Gastrocnemius medialis (tissue), 4 donors: ENCODE measurements at regions not wholly inside any gene's neighbourhood (a gene's known extent, or its start where the extent isn't known, plus 50 kb on each side); places are given as distances from the start of the nearest gene placed in this dataset.

Source experiments
- POLR2A ChIP-seq, 2 donors: fragments of 450-650 bp; IDR thresholded peaks; one replicate each; pipeline ENCODE4 v1.6.1; 2017; ENCODE audit warnings: antibody characterized with exemption in 2 of 2, mild to moderate bottlenecking in 2 of 2, moderate library complexity in 2 of 2
- TF ChIP-seq, protein P1 (sequence below), 5 experiments: fragments of 450-650 bp in 3 of 5; fragments of 200-600 bp in 2 of 5; sonication (generic) in 2 of 5; IDR thresholded peaks in 4 of 5; conservative IDR thresholded peaks in 1 of 5; 1 replicate in 4 of 5; 2 replicates in 1 of 5; pipeline ENCODE4 v1.5.1; 2016 to 2019; ENCODE audit warnings: antibody characterized with exemption in 5 of 5, mild to moderate bottlenecking in 3 of 5, moderate library complexity in 3 of 5

DNA sequence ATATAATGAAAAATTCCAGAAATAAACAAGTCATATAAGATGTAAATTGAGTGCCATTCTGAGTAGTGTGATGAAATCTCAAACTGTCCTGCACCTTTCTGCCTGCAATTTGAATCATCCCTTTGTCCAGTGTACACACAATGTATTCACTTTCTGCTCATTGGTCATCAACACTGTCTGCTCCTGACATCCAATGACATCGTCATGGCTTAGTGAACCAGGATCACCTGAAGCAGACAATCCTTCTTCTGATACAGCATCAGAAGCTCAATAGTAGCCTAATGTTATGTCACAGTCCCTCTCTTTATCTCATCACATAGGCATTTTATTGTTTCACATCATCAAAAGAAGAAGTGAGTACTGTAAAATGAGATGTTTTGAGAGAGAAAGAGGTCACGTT is 366.3 kb downstream of the RFPL4B start:
- TF ChIP-seq, protein P1, sequence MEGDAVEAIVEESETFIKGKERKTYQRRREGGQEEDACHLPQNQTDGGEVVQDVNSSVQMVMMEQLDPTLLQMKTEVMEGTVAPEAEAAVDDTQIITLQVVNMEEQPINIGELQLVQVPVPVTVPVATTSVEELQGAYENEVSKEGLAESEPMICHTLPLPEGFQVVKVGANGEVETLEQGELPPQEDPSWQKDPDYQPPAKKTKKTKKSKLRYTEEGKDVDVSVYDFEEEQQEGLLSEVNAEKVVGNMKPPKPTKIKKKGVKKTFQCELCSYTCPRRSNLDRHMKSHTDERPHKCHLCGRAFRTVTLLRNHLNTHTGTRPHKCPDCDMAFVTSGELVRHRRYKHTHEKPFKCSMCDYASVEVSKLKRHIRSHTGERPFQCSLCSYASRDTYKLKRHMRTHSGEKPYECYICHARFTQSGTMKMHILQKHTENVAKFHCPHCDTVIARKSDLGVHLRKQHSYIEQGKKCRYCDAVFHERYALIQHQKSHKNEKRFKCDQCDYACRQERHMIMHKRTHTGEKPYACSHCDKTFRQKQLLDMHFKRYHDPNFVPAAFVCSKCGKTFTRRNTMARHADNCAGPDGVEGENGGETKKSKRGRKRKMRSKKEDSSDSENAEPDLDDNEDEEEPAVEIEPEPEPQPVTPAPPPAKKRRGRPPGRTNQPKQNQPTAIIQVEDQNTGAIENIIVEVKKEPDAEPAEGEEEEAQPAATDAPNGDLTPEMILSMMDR (IDR thresholded peaks at IDR 0.05 in 4 of 5, conservative IDR thresholded peaks at IDR 0.05 in 1 of 5) = no peak
- TF ChIP-seq POLR2A (IDR thresholded peaks at IDR 0.05) = no peak
